Natural killer cell treated with Interleukin-12 subunit alpha and Interleukin-12 subunit beta and Interleukin-15 and Interleukin-18, amount 100 ng/mL, for 72 hours (primary cell): ENCODE measurements at regions not wholly inside any gene's neighbourhood (a gene's known extent, or its start where the extent isn't known, plus 50 kb on each side); places are given as distances from the start of the nearest gene placed in this dataset.

ENCODE experiments used
- ATAC-seq, 2 donors: fragments of 150-1000 bp; cut with Tn5 transposase in 1 of 2; sonication (Bioruptor Pico), chemical (Tn5 transposase) in 1 of 2; 2 replicates each; pipeline ENCODE4 v1.10.0; 2021
- DNase-seq: peaks from one replicate; pipeline ENCODE4 v3.0.0; 2022; ENCODE audit warnings: low spot score
- H3K27ac Mint-ChIP-seq, 2 donors: 1 replicate in 1 of 2; 2 replicates in 1 of 2; pipeline ENCODE4 v1.8.0; 2022; ENCODE audit warnings: mixed read lengths in 2 of 2, mild to moderate bottlenecking in 1 of 2, moderate library complexity in 1 of 2
- H3K27me3 Mint-ChIP-seq, 2 donors: 1 replicate in 1 of 2; 2 replicates in 1 of 2; pipeline ENCODE4 v1.8.0; 2022; ENCODE audit warnings: mixed read lengths in 2 of 2
- H3K36me3 Mint-ChIP-seq: one replicate; pipeline ENCODE4 v1.8.0; 2022; ENCODE audit warnings: mixed read lengths
- H3K4me1 Mint-ChIP-seq, 2 donors: 1 replicate in 1 of 2; 2 replicates in 1 of 2; pipeline ENCODE4 v1.8.0; 2022; ENCODE audit warnings: low read depth in 2 of 2, mixed read lengths in 2 of 2, mild to moderate bottlenecking in 1 of 2
- H3K4me3 Mint-ChIP-seq: one replicate; pipeline ENCODE4 v1.8.0; 2022; ENCODE audit warnings: mixed read lengths
- H3K9me3 Mint-ChIP-seq: 2 replicates; pipeline ENCODE4 v1.8.0; 2022; ENCODE audit warnings: mixed read lengths

- Mint-ChIP-seq H3K9me3 (no peaks in the 10 kb centered on the region), H3K36me3 (no peaks in the 10 kb centered on the region), H3K4me1 (peaks cover 6 to 8% of the 10 kb centered on the region in 2 donors), H3K27ac (no peak overlapping the region), H3K27me3 (no peaks in the 10 kb centered on the region), H3K4me3 (no peak overlapping the region)
- ATAC-seq: no peak
- no peak for DNase-seq
These were observed 79.6 kb downstream of the RSPH3 start for GRCh38 chr6:158920311-158920905.

- H3K9me3 Mint-ChIP-seq: no peaks in the 10 kb centered on the region
- no peak overlapping the region for H3K27ac Mint-ChIP-seq
- H3K27me3 Mint-ChIP-seq: no peaks in the 10 kb centered on the region
- no peaks in the 10 kb centered on the region for H3K36me3 Mint-ChIP-seq
- DNase-seq (no peak), ATAC-seq (no peak)
- H3K4me1 Mint-ChIP-seq: peaks cover 6 to 10% of the 10 kb centered on the region in 2 donors
- H3K4me3 Mint-ChIP-seq: no peak overlapping the region
These were observed 80.1 kb downstream of the RSPH3 start for GRCh38 chr6:158919865-158920264.

GRCh38 chr6:158916617-158917016 lies 83.4 kb downstream of the RSPH3 start:
- Mint-ChIP-seq H3K4me3 (no peak overlapping the region), H3K27ac (no peak overlapping the region), H3K4me1 (peaks cover 19 to 31% of the 10 kb centered on the region in 2 donors)

DNA sequence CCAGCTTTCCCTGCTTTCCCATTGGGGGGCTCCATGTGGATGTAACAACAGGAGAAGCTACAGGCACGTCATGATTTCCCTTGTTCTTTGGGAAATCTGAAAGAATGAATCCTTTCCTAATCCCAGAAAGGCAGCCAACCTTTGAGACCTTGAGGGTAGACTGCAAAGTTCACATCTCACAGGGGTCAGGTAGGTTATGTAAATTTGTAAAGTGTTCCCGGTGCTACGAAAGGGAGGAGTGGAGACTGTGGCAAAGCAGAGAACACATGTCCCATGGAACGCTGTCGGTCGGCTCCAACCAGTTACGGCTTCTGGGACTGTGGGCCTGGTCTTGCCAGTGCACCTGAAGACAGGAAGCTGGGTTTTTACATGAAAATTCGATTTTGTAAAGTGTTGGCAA lies 85.1 kb downstream of the RSPH3 start:
- DNase-seq (no peak), ATAC-seq (no peak)
- peak overlapping the region in 1 of 2 donors; percentile 36 for H3K27ac Mint-ChIP-seq
- H3K9me3 Mint-ChIP-seq: no peaks in the 10 kb centered on the region
- peaks cover 33 to 40% of the 10 kb centered on the region in 2 donors for H3K4me1 Mint-ChIP-seq
- H3K4me3 Mint-ChIP-seq: no peak overlapping the region
- no peaks in the 10 kb centered on the region for H3K27me3 Mint-ChIP-seq
- H3K36me3 Mint-ChIP-seq: no peaks in the 10 kb centered on the region

More at GRCh38 chr6:158916617-158917016, 83.4 kb downstream of the RSPH3 start:
- no peak for ATAC-seq
- no peak for DNase-seq
- Mint-ChIP-seq H3K27me3 (no peaks in the 10 kb centered on the region), H3K36me3 (no peaks in the 10 kb centered on the region), H3K9me3 (no peaks in the 10 kb centered on the region)

GRCh38 chr6:158913580-158913979 lies 86.4 kb downstream of the RSPH3 start:
- Mint-ChIP-seq H3K27me3 (no peaks in the 10 kb centered on the region), H3K27ac (no peak overlapping the region), H3K4me1 (peaks cover 35 to 42% of the 10 kb centered on the region in 2 donors), H3K36me3 (no peaks in the 10 kb centered on the region), H3K4me3 (no peak overlapping the region), H3K9me3 (no peaks in the 10 kb centered on the region)
- no peak for ATAC-seq
- no peak for DNase-seq

- Mint-ChIP-seq H3K4me3 (no peak overlapping the region), H3K27ac (peak overlapping the region; percentile 8 to 38)
- peak in 1 of 2 donors; percentile 40 for ATAC-seq
These were observed 87.3 kb downstream of the RSPH3 start for GRCh38 chr6:158912655-158913054.

DNA sequence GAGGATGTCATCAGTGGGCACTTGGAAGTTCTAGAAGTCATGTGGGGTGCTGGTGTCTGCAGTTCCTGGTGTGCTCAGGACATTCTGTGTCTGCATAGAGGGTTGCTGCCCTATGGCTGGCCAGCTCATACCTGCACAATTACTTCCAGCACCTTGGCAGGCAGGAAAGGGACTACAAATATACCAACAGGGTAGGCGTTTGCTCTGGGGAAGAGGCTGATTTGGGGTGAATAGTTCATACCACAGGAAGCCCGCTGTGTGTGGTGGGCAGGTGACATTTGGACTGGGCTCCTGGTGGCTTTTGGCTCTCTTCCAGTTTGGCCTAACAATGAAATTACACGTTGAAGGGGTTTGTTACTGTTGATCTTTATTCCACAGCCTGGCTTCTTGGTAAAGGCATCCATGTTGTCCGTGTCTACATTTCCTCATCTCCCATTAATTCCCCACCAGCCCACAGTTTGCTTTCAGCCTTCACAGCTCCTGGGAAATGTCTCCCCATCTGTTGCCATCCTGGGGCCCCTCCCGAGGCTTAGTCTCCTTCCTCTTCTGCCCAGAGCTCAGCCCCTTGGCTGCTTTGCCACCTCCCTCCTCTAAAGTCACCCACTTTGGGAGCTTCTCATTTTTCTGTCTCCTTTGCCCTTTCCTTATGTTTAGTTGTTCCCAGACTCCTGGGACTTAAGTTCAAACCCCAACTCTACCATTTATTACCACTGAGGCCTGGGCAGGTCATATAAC lies 88.1 kb downstream of the RSPH3 start:
- ATAC-seq: peak in 1 of 2 donors; percentile 24
- no peak for DNase-seq
- Mint-ChIP-seq H3K4me3 (peak overlapping the region; percentile 28), H3K4me1 (peaks cover 29 to 34% of the 10 kb centered on the region in 2 donors), H3K27ac (peak overlapping the region; percentile 8 to 38), H3K27me3 (no peaks in the 10 kb centered on the region), H3K36me3 (no peaks in the 10 kb centered on the region), H3K9me3 (no peaks in the 10 kb centered on the region)

More at GRCh38 chr6:158912655-158913054, 87.3 kb downstream of the RSPH3 start:
- Mint-ChIP-seq H3K9me3 (no peaks in the 10 kb centered on the region), H3K27me3 (no peaks in the 10 kb centered on the region), H3K36me3 (no peaks in the 10 kb centered on the region), H3K4me1 (peaks cover 32 to 36% of the 10 kb centered on the region in 2 donors)
- DNase-seq: no peak

GRCh38 chr6:158910484-158911440 lies 89.2 kb downstream of the RSPH3 start:
- no peak for DNase-seq
- no peak for ATAC-seq
- H3K4me3 Mint-ChIP-seq: peak overlapping the region; percentile 53

DNA sequence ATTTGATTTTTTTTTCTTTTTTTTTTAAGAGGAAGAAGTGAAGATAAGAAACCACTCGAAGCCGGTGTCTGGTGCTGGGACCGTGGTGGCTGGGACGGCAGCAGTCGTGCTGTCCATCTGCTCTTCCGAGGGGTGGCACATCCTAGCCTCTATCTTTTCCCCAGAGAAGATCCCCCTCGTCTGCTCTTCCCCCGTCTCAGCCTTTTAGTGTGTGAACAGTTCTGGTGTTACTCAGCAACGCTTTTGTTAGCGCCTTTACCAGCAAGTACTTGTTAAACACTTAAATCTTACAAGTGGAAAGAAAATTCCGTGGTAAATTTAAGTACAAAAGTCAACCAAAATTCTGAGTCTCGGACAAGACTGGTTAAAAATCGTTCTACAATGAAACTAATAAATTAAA lies 90.1 kb downstream of the RSPH3 start:
- H3K27ac Mint-ChIP-seq: no peak overlapping the region
- ATAC-seq (peak in 1 of 2 donors; percentile 52), DNase-seq (no peak)
- no peaks in the 10 kb centered on the region for H3K27me3 Mint-ChIP-seq
- peaks cover 16% of the 10 kb centered on the region for H3K36me3 Mint-ChIP-seq
- H3K4me3 Mint-ChIP-seq: peak overlapping the region; percentile 36
- peaks cover 9% of the 10 kb centered on the region for H3K9me3 Mint-ChIP-seq
- peaks cover 29 to 32% of the 10 kb centered on the region in 2 donors for H3K4me1 Mint-ChIP-seq

More at GRCh38 chr6:158910484-158911440, 89.2 kb downstream of the RSPH3 start:
- Mint-ChIP-seq H3K27ac (peak overlapping the region; percentile 17 to 24), H3K36me3 (peaks cover 8% of the 10 kb centered on the region), H3K9me3 (peaks cover 3% of the 10 kb centered on the region), H3K4me1 (peaks cover 29 to 34% of the 10 kb centered on the region in 2 donors), H3K27me3 (no peaks in the 10 kb centered on the region)

DNA sequence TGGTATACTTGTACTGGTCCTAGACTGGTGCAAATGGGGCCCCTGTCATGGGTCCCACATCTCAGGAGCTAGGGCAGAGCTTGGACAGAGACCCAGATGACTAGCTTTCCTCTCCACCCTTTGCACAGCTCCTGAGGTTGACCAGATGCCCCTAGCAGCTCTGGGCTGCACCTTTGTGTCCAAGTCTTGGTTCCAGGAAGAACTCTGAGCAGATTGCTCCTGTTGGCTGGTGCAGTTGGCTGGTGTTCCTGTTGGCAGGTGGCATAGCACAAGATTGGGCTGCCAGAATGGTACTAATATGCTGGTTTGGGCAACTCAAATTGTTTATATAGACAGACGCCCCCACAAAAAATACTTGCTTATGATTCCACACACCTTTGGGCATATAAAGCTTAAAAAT lies 89.4 kb upstream of the EZR start:
- H3K27ac Mint-ChIP-seq: no peak overlapping the region
- DNase-seq (no peak), ATAC-seq (no peak)
- peaks cover 11% of the 10 kb centered on the region for H3K9me3 Mint-ChIP-seq
- H3K4me1 Mint-ChIP-seq: peaks cover 23 to 29% of the 10 kb centered on the region in 2 donors
- H3K27me3 Mint-ChIP-seq: no peaks in the 10 kb centered on the region
- H3K36me3 Mint-ChIP-seq: peaks cover 19% of the 10 kb centered on the region
- no peak overlapping the region for H3K4me3 Mint-ChIP-seq

GRCh38 chr6:158907931-158908330 lies 88.8 kb upstream of the EZR start:
- Mint-ChIP-seq H3K27me3 (no peaks in the 10 kb centered on the region), H3K9me3 (peaks cover 11% of the 10 kb centered on the region), H3K4me1 (peaks cover 23 to 29% of the 10 kb centered on the region in 2 donors), H3K27ac (no peak overlapping the region), H3K4me3 (no peak overlapping the region), H3K36me3 (peaks cover 19% of the 10 kb centered on the region)
- DNase-seq: no peak
- ATAC-seq: no peak

- Mint-ChIP-seq H3K4me3 (no peak overlapping the region), H3K36me3 (peaks cover 19% of the 10 kb centered on the region), H3K27ac (no peak overlapping the region), H3K27me3 (no peaks in the 10 kb centered on the region), H3K4me1 (peaks cover 14 to 19% of the 10 kb centered on the region in 2 donors), H3K9me3 (peaks cover 11% of the 10 kb centered on the region)
- DNase-seq (no peak), ATAC-seq (no peak)
These were observed 87.8 kb upstream of the EZR start for GRCh38 chr6:158906926-158907325.

DNA sequence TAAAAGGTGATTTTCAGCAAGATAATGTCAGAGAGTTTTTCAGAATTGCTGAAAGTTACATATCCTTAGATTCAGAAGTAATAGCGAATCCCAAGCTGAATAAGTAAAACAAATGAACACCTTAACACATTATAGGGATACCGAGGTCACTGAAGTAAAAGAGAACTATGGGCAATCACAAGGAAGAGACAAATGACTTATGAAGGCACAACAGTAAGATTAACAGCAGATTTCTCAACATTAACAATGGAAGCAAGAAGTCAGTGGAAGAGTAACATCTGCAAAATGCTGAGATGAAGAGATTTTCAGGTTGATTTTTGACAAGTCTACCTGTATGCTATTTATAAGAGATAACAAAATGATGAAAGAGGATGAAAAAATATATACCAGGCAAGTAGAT lies 86.1 kb upstream of the EZR start:
- Mint-ChIP-seq H3K9me3 (peaks cover 11% of the 10 kb centered on the region), H3K4me1 (peaks cover 3 to 6% of the 10 kb centered on the region in 2 donors), H3K36me3 (peaks cover 19% of the 10 kb centered on the region), H3K27me3 (no peaks in the 10 kb centered on the region), H3K27ac (no peak overlapping the region), H3K4me3 (no peak overlapping the region)
- DNase-seq (no peak), ATAC-seq (no peak)
